ENCODE measurements at regions not wholly inside any gene's neighbourhood (a gene's known extent, or its start where the extent isn't known, plus 50 kb on each side); places are given as distances from the start of the nearest gene placed in this dataset.

DNA sequence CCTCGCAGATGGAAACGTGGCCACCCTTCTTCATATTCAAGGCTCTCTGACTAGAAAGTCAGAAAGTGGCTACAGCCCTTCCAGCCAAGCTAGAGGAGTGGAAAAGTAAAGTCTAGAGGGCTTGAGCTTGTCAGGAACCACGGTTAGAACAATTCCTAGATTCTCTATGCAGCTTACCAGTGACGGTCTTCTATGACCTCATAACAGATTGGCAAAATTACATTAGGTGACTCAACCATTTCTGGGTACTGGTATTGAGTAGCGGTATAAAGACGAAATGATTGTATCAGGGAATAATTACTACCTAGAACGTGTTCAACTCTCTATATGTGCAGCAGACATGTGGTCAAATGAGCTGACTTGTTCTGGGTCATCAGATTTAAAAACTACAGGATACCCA, 155.0 kb upstream of the RUNX1 start:
- no peak for TF ChIP-seq POLR2AphosphoS5 (IDR thresholded peaks at IDR 0.05; ENCODE audit: low read depth, low read length)
- TF ChIP-seq POLR2A (IDR thresholded peaks at IDR 0.05; ENCODE audit: low read depth, low read length) = no peak
- TF ChIP-seq TAF1 (IDR thresholded peaks at IDR 0.05; ENCODE audit: borderline replicate concordance, low read depth, low read length) = no peak

Measured in GM12892 (cell line).